Spleen (tissue), 11 donors: ENCODE measurements at regions not wholly inside any gene's neighbourhood (a gene's known extent, or its start where the extent isn't known, plus 50 kb on each side); places are given as distances from the start of the nearest gene placed in this dataset.

ENCODE experiments used
- DNase-seq: peaks from one replicate; pipeline ENCODE4 v3.0.0-alpha.2; 2020
- H3K27ac ChIP-seq, 8 donors: fragments of 200-600 bp; sonication (generic) in 7 of 8; 1 replicate in 4 of 8; 2 replicates in 4 of 8; pipeline versions ENCODE4 v1.5.0 to v1.8.0; 2016 to 2021; ENCODE audit warnings: inconsistent platforms in 4 of 8, mild to moderate bottlenecking in 4 of 8, moderate library complexity in 1 of 8
- H3K27me3 ChIP-seq, 7 donors: fragments of 200-600 bp; sonication (generic) in 6 of 7; replicated peaks in 1 of 7; 1 replicate in 4 of 7; 2 replicates in 3 of 7; pipeline versions ENCODE4 v1.5.0 to v1.8.0; 2016 to 2021; ENCODE audit warnings: inconsistent platforms in 3 of 7, mild to moderate bottlenecking in 1 of 7
- H3K36me3 ChIP-seq, 6 donors: fragments of 200-600 bp; sonication (generic) in 5 of 6; 1 replicate in 4 of 6; 2 replicates in 2 of 6; pipeline versions ENCODE4 v1.5.0 to v1.8.0; 2016 to 2021; ENCODE audit warnings: inconsistent platforms in 2 of 6
- H3K4me1 ChIP-seq, 6 donors: fragments of 200-600 bp; sonication (generic) in 5 of 6; 1 replicate in 3 of 6; 2 replicates in 3 of 6; pipeline versions ENCODE4 v1.5.0 to v1.8.0; 2016 to 2021; ENCODE audit warnings: inconsistent platforms in 3 of 6
- H3K4me3 ChIP-seq, 8 donors: fragments of 200-600 bp; sonication (generic) in 7 of 8; 1 replicate in 4 of 8; 2 replicates in 4 of 8; pipeline versions ENCODE4 v1.5.0 to v1.8.0; 2016 to 2021; ENCODE audit warnings: inconsistent platforms in 4 of 8, mild to moderate bottlenecking in 4 of 8, moderate library complexity in 2 of 8
- H3K9me3 ChIP-seq, 8 donors: fragments of 200-600 bp; sonication (generic) in 7 of 8; 1 replicate in 4 of 8; 2 replicates in 4 of 8; pipeline versions ENCODE4 v1.5.0 to v1.8.0; 2016 to 2021; ENCODE audit warnings: inconsistent platforms in 4 of 8
- POLR2A ChIP-seq, 3 donors: fragments of 450-650 bp; IDR thresholded peaks; one replicate each; pipeline ENCODE4 v1.5.1; 2017; ENCODE audit warnings: antibody characterized with exemption in 3 of 3, mild to moderate bottlenecking in 1 of 3
- POLR2AphosphoS5 ChIP-seq, 3 donors: sonication (generic); formaldehyde crosslinking; IDR thresholded peaks; one replicate each; pipeline ENCODE4 v1.5.1; 2017; ENCODE audit warnings: antibody characterized with exemption in 3 of 3
- WGBS, 5 donors: extraction: QIAGEN DNeasy Blood & Tissue Kit in 3 of 5; methylation state at CpG; one replicate each; pipeline versions ENCODE4 v1.1.5 to v1.1.7; 2013 to 2018; 5-methylcytosine and 5-hydroxymethylcytosine counted together
- intact Hi-C: fragments of 100-400 bp; cut with DNase I; formaldehyde crosslinking; loops from one replicate; pipeline ENCODE4 v1.15.0; 2023; ENCODE audit warnings: low total_unique reads
- TF ChIP-seq, protein P1 (sequence below), 11 experiments: fragments of 200-600 bp in 7 of 11; fragments of 450-650 bp in 4 of 11; sonication (generic) in 4 of 11; IDR thresholded peaks in 8 of 11; conservative IDR thresholded peaks in 3 of 11; 1 replicate in 7 of 11; 2 replicates in 4 of 11; pipeline versions ENCODE4 v1.4.0 to v1.8.0; 2016 to 2021; ENCODE audit warnings: antibody characterized with exemption in 11 of 11, inconsistent platforms in 4 of 11, mild to moderate bottlenecking in 1 of 11
- donor health status: healthy with polysubstance abuse.
- donor health status: DM: no; HTN: no; CAD: no; lungs with moderate emphysema.
- donor health status: DM: no; HTN: no; CAD: no.
- donor health status: Bipolar disorder and iron deficiency.
- donor health status: healthy.
- donor health status: DM: no; HTN: no; CAD: no.
- donor health status: DM: yes; HTN: yes; CAD: no.

DNA sequence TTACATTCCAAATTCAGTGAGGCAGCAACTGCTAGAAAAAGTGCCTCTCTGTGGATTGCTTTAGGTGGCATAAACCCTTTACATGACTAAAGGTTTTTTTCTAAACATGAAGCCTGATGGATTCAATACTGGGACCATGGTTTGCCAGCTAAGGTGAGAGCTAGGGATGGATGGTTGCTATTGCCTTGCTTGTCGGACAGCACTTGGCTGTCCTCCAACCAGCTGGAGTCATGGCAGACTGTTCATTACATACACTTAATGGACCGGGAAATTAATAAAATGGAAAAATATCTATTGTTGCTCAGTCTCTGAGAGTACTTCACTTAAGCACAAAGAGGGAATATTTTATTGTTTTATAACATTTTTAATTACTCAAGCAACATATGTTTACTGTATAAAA, 116.9 kb upstream of the TRPC7 start:
- Histone ChIP-seq H3K27ac (no peak overlapping the region), H3K36me3 (no peaks in the 10 kb centered on the region), H3K4me1 (no peaks in the 10 kb centered on the region), H3K9me3 (peaks cover 0 to 6% (median 0%) of the 10 kb centered on the region in 8 donors), H3K4me3 (no peak overlapping the region), H3K27me3 (no peaks in the 10 kb centered on the region)
- TF ChIP-seq POLR2A (IDR thresholded peaks at IDR 0.05) (no peak), POLR2AphosphoS5 (IDR thresholded peaks at IDR 0.05) (no peak)
- TF ChIP-seq, protein P1, sequence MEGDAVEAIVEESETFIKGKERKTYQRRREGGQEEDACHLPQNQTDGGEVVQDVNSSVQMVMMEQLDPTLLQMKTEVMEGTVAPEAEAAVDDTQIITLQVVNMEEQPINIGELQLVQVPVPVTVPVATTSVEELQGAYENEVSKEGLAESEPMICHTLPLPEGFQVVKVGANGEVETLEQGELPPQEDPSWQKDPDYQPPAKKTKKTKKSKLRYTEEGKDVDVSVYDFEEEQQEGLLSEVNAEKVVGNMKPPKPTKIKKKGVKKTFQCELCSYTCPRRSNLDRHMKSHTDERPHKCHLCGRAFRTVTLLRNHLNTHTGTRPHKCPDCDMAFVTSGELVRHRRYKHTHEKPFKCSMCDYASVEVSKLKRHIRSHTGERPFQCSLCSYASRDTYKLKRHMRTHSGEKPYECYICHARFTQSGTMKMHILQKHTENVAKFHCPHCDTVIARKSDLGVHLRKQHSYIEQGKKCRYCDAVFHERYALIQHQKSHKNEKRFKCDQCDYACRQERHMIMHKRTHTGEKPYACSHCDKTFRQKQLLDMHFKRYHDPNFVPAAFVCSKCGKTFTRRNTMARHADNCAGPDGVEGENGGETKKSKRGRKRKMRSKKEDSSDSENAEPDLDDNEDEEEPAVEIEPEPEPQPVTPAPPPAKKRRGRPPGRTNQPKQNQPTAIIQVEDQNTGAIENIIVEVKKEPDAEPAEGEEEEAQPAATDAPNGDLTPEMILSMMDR (IDR thresholded peaks at IDR 0.05 in 8 of 11, conservative IDR thresholded peaks at IDR 0.05 in 3 of 11): no peak
- DNase-seq: no peak
- 83 to 96% (median 90%) methylated on average over 2 of the region's 2 CpGs for WGBS, 5 donors
- intact Hi-C loops: no loop called here

DNA sequence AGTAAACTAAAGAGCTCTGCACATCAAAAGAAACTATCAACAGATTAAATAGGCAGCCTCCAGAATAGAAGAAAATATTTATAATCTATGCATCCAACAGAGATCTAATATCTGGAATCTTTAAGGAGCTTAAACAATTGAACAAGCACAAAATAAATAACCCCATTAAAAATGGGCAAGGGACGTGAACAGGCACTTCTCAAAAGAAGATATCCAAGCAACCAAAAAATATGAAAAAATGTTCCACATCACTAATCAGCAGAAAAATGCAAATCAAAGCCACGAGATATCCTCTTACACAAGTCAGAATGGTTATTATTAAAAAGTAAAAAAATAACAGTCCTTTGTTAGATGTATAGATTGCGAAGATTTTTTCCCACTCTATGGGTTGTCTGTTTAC, 109.1 kb upstream of the TRPC7 start:
- Histone ChIP-seq H3K36me3 (no peaks in the 10 kb centered on the region), H3K27me3 (no peaks in the 10 kb centered on the region), H3K27ac (no peak overlapping the region), H3K9me3 (peaks cover 0 to 17% (median 6%) of the 10 kb centered on the region in 8 donors), H3K4me1 (no peaks in the 10 kb centered on the region), H3K4me3 (no peak overlapping the region)
- DNase-seq: no peak
- WGBS, 5 donors: 67 to 78% (median 70%) methylated on average over 3 of the region's 3 CpGs
- TF ChIP-seq, protein P1 (IDR thresholded peaks at IDR 0.05 in 8 of 11, conservative IDR thresholded peaks at IDR 0.05 in 3 of 11): no peak
- no peak for TF ChIP-seq POLR2AphosphoS5 (IDR thresholded peaks at IDR 0.05)
- TF ChIP-seq POLR2A (IDR thresholded peaks at IDR 0.05): no peak
- intact Hi-C loops: no loop called here

DNA sequence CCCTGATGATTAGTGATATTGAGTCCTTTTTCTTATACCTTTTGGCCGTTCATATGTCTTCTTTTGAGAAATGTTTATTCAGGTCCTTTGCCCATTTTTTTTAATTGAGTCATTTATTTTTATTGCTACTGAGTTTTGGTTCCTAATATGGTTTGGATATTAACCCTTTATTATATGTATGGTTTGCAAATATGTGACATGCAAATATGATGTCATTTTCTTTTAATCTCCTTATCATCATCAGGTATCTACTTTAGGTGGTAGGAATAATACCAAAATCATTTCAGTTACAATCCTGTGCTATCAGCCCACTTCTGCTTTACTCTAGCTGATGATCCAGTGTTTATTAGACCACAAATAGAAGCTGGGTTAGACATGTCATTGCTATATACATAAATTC, 102.3 kb upstream of the TRPC7 start:
- Histone ChIP-seq H3K9me3 (peaks cover 0 to 2% (median 0%) of the 10 kb centered on the region in 8 donors), H3K36me3 (no peaks in the 10 kb centered on the region), H3K27me3 (no peaks in the 10 kb centered on the region), H3K27ac (no peak overlapping the region), H3K4me1 (no peaks in the 10 kb centered on the region), H3K4me3 (no peak overlapping the region)
- intact Hi-C loops: no loop called here
- TF ChIP-seq, protein P1 (IDR thresholded peaks at IDR 0.05 in 8 of 11, conservative IDR thresholded peaks at IDR 0.05 in 3 of 11): no peak
- TF ChIP-seq POLR2A (IDR thresholded peaks at IDR 0.05) (no peak), POLR2AphosphoS5 (IDR thresholded peaks at IDR 0.05) (no peak)
- 67 to 85% (median 76%) methylated on average over 1 of the region's 1 CpG for WGBS, 5 donors
- no peak for DNase-seq

DNA sequence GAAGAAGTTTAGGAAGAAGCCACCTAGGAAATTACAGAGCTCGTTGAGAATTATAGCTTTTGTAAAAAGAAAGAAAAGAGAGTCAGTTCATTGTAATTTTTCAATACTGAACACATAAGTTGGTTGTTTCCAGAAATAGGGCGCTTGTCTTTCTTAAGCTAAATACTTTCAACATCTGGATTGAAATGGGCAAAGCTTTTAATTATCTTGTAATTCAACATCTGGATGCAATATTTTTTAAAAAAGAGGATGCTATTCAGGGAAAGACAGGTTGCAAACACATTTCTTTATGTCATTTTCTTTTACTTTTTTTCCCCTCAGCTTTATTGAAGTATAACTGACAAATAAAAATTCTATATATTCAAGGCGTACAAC, 100.7 kb upstream of the TRPC7 start:
- Histone ChIP-seq H3K36me3 (no peaks in the 10 kb centered on the region), H3K27ac (no peak overlapping the region), H3K4me3 (no peak overlapping the region), H3K9me3 (no peaks in the 10 kb centered on the region), H3K4me1 (no peaks in the 10 kb centered on the region), H3K27me3 (no peaks in the 10 kb centered on the region)
- intact Hi-C loops: no loop called here
- WGBS, 5 donors: 68 to 74% (median 72%) methylated on average over 3 of the region's 3 CpGs
- TF ChIP-seq POLR2A (IDR thresholded peaks at IDR 0.05): no peak
- TF ChIP-seq, protein P1 (IDR thresholded peaks at IDR 0.05 in 8 of 11, conservative IDR thresholded peaks at IDR 0.05 in 3 of 11): no peak
- no peak for TF ChIP-seq POLR2AphosphoS5 (IDR thresholded peaks at IDR 0.05)
- no peak for DNase-seq
